ENCODE measurements at regions not wholly inside any gene's neighbourhood (a gene's known extent, or its start where the extent isn't known, plus 50 kb on each side); places are given as distances from the start of the nearest gene placed in this dataset.
"Not testable (repeated sequence)": the region's sequence is repeated elsewhere in the genome, so short reads cannot be mapped to it uniquely, and the experiment has no call there.

DNA sequence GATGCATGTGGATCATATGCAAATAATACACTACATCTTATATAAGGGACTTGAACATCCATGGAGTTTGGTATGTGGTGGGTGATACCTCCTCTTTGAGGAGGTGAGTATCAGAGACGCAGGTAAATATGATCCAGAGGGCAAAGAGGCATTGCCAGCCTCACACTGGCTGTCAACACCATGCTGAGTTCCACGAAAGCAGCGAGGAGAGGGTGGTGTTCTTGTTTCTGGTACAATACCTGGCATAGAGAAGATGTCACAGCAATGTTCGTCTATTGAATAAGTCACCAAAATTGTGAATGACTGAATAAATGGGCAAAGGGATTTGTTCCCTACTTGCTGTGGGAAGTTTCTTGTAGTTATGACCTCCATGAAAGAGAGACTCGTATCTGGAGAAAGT is 182.2 kb downstream of the SNRPN start:
- DNase-seq (ENCODE audit: low spot score) = no peak
- Mint-ChIP-seq H3K4me1 (ENCODE audit: low read depth) (no peaks in the 10 kb centered on the region), H3K27me3 (ENCODE audit: insufficient read depth) (no peaks in the 10 kb centered on the region), H3K27ac (no peak overlapping the region), H3K9me3 (peaks cover 32% of the 10 kb centered on the region), H3K36me3 (ENCODE audit: low read depth) (no peaks in the 10 kb centered on the region), H3K4me3 (no peak overlapping the region)
- intact Hi-C loops (cut with micrococcal nuclease) = no loop called here

DNA sequence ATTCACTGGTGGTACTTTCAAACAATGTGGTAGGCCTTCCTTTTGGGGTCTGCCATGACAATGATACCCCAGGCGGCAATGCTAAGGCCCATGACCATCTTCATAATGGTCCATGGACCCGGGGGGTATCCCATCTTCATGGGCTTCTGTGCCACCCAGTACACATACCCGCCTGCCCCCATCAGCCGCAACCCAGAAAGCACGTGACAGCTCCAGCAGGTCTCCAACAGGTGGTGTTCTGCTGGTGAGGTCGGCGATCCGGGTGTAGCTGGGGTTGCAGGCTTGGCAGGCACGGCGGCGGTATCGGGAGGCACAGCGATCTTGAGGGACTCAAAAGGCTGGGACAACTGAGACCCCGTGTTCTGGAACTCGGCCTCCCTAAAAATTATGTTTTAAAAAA is 214.5 kb downstream of the SNRPN start:
- no peak overlapping the region for H3K4me3 Mint-ChIP-seq

DNA sequence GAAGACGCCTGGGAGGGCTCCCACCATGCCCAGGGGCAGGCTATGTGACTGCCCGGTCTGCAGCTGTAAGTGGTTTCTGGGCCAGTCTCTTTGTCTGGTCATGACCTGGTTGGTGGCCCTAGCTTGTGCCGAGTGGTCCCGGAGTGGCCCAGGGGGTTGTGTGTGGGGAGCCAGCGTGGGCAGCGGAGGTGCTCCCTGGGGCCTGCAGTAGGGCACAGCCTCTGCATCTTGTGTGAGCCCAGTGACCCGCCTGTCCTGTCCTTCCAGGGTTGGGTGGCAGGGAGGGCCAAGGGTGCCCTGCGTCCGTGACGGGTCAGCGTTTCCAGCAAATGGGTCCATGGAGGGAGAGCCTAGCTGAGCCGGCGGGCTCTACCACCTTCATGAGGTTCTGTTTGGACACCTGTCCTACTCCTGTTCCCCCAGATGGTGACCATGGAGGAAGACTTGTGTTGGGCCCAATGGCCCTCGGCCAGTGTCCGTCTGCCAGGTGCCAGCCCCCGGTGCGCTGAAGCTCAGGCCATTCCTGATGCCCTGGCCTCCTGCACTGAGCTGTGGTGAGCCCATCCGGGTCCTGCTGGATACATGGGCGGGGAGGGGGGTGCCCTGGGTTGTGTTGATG is 215.4 kb downstream of the SNRPN start:
- Mint-ChIP-seq H3K9me3 (peaks cover 28% of the 10 kb centered on the region), H3K36me3 (ENCODE audit: low read depth) (no peaks in the 10 kb centered on the region), H3K27me3 (ENCODE audit: insufficient read depth) (no peaks in the 10 kb centered on the region), H3K4me3 (no peak overlapping the region), H3K4me1 (ENCODE audit: low read depth) (no peaks in the 10 kb centered on the region), H3K27ac (no peak overlapping the region)
- intact Hi-C loops (cut with micrococcal nuclease) = no loop called here
- DNase-seq (ENCODE audit: low spot score) = no peak

More for the DNA sequence above, 214.5 kb downstream of the SNRPN start:
- Mint-ChIP-seq H3K27me3 (ENCODE audit: insufficient read depth) (no peaks in the 10 kb centered on the region), H3K9me3 (peaks cover 20% of the 10 kb centered on the region), H3K27ac (no peak overlapping the region), H3K36me3 (ENCODE audit: low read depth) (no peaks in the 10 kb centered on the region), H3K4me1 (ENCODE audit: low read depth) (no peaks in the 10 kb centered on the region)
- no peak for DNase-seq (ENCODE audit: low spot score)
- intact Hi-C loops (cut with micrococcal nuclease) = no loop called here

DNA sequence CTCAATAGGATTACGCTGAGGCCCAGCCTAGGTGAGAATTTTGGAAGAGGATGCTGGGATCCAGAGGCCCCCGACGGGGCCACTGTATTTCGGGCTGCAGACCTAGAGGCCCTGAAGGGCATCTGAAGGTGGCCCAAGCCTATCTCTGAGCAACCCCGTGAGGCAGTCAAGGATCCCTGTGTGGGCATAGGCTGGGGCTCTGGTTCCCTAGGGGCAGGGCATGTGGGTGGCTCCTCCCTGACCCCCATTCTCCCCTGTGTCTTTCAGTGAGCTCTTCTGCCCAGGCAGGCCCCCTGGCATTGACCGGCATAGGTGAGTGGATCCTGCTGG is 216.0 kb downstream of the SNRPN start:
- Mint-ChIP-seq H3K4me1 (ENCODE audit: low read depth) (no peaks in the 10 kb centered on the region), H3K27ac (no peak overlapping the region), H3K9me3 (peaks cover 28% of the 10 kb centered on the region), H3K27me3 (ENCODE audit: insufficient read depth) (no peaks in the 10 kb centered on the region), H3K36me3 (ENCODE audit: low read depth) (no peaks in the 10 kb centered on the region), H3K4me3 (no peak overlapping the region)
- intact Hi-C loops (cut with micrococcal nuclease) = no loop called here
- no peak for DNase-seq (ENCODE audit: low spot score)

DNA sequence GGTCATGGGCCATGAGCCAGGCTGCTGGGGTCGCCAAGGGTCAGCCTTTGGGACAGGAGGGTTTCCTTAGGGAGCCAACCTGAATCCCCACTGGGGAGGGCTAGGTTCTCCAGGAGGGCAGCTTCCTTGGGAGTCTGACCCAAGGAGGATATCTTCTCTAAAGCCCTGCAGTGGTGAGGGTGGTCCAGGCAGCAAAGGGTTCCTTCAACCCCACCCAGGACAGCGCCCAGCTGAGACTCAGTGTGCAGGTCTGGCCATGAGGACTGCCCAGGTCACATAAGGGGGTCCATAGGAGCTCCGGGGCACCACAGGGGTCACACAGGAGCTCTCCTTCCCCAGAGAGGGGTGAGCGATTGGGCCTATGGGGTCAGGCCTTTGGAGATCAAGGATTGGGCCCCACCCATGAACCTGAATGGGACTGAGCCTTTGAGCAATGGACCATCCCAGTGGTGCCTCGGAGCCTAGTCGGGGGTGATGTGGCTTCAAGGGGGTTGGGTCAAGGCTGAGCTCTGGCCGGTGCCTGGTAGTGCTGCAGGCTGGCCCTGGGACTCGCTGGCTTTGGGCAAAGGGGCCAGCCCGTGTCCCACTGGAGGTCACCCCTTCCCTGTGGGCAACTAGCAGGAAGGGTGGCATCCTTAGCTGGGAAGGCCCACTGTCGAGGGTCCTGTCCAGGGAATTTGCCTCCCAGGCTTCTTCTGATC is 216.5 kb downstream of the SNRPN start:
- no peak overlapping the region for H3K4me3 Mint-ChIP-seq
- peaks cover 28% of the 10 kb centered on the region for H3K9me3 Mint-ChIP-seq
- H3K27me3 Mint-ChIP-seq (ENCODE audit: insufficient read depth) = no peaks in the 10 kb centered on the region
- no peak for DNase-seq (ENCODE audit: low spot score)
- H3K36me3 Mint-ChIP-seq (ENCODE audit: low read depth) = no peaks in the 10 kb centered on the region
- intact Hi-C loops (cut with micrococcal nuclease) = no loop called here
- H3K27ac Mint-ChIP-seq = no peak overlapping the region
- H3K4me1 Mint-ChIP-seq (ENCODE audit: low read depth) = no peaks in the 10 kb centered on the region

DNA sequence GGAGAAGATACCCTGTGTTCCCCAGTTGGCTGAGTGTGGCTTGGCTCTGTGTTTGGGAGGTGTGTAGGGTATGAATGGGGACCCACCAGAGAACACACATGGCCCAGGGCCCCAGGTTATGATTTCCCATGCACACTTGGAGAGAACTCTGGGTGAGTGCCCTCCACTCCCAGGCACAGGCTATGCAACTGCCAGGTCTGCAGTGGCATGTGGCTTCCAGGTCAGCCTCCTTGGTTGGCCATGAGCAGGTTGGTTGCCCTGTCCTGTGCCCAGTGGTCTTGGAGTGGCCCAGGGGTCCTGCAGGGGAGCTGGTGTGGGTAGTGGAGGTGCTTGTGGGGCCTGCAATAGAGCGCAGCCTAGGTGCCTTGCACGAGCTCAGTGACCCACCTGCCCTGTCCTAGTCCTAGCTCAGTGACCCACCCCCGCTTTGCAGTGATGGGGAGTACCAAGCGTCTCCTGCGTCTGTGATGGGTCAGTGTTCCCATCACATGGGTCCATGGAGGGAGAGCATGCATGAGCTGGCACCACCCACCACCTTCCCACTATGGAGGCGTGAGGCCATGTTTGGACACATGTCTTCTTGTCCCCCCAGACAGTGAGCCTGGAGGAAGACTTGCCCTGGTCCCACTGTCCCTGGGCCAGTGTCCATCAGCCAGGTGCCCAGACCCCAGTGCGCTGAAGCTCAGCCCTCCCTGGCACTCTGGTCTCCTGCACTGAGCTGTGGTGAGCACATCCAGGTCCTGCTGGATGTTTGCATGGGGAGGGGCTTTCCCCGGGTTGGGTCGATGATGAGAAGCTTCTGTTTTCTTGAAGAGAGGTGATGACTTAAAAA is 217.3 kb downstream of the SNRPN start:
- intact Hi-C loops (cut with micrococcal nuclease) = no loop called here
- no peaks in the 10 kb centered on the region for H3K36me3 Mint-ChIP-seq (ENCODE audit: low read depth)
- DNase-seq (ENCODE audit: low spot score) = no peak

DNA sequence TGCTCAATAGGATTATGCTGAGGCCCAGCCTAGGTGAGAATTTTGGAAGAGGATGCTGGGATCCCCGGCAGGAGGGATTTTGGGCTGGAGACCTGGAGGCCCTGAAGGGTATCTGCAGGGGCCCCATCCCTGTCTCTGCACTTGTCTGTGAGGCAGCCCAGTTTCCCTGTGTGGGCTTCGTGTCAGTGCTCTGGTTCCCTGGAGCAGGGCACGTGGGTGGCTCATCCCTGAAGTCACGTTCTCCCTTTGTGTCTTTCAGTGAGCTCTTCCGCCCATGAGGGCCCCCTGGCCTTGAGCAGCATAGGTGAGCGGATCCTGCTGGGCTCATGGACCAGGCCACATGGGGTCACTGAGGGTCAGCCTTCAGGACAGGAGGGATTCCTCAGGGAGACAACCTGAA is 217.9 kb downstream of the SNRPN start:
- Mint-ChIP-seq H3K27me3 (ENCODE audit: insufficient read depth) (no peaks in the 10 kb centered on the region), H3K27ac (no peak overlapping the region), H3K9me3 (peaks cover 23% of the 10 kb centered on the region), H3K4me3 (no peak overlapping the region), H3K36me3 (ENCODE audit: low read depth) (no peaks in the 10 kb centered on the region), H3K4me1 (ENCODE audit: low read depth) (no peaks in the 10 kb centered on the region)
- intact Hi-C loops (cut with micrococcal nuclease) = no loop called here
- DNase-seq (ENCODE audit: low spot score) = no peak

More for the DNA sequence above, 217.3 kb downstream of the SNRPN start:
- Mint-ChIP-seq H3K4me1 (ENCODE audit: low read depth) (no peaks in the 10 kb centered on the region), H3K27ac (no peak overlapping the region), H3K9me3 (peaks cover 23% of the 10 kb centered on the region), H3K27me3 (ENCODE audit: insufficient read depth) (no peaks in the 10 kb centered on the region), H3K4me3 (no peak overlapping the region)

DNA sequence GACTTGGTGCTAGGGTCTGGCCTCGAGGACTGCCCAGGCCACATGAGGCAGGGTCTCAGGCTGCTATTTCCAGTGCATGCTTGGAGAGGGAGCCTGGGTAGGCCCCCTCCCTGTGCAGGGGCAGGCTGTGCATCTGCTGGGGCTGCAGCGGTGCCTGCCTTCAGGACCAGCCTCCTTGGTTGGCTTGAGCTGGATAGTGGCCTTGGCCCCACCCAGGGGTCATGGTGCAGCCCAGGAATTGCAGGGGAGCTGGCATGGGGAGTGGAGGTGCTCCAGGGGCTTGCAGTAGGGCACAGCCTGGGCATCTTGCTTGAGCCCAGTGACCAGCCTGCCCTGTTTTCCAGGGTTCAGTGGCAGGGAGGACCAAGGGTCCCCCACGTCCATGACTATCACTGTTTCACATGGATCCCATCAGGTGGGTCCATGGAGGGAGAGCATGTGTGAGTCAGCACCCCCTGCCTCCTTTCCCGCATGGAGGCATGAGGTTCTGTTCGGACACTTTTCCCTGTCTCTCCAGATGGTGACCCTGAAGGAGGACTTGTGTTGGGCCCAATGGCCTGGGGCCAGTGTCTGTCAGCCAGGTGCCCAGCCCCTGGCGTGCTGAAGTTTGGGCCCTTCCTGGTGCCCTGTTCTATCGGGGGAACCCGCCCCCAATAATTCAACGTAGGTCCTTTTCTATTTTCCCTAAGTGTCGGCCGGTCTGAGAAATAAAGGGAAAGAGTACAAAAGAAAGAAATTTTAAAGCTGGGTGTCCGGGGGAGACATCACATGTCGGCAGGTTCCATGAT is 218.6 kb downstream of the SNRPN start:
- peaks cover 23% of the 10 kb centered on the region for H3K9me3 Mint-ChIP-seq
- H3K27me3 Mint-ChIP-seq (ENCODE audit: insufficient read depth) = no peaks in the 10 kb centered on the region
- no peak overlapping the region for H3K27ac Mint-ChIP-seq
- no peak for DNase-seq (ENCODE audit: low spot score)
- intact Hi-C loops (cut with micrococcal nuclease) = no loop called here
- no peaks in the 10 kb centered on the region for H3K36me3 Mint-ChIP-seq (ENCODE audit: low read depth)
- no peak overlapping the region for H3K4me3 Mint-ChIP-seq
- H3K4me1 Mint-ChIP-seq (ENCODE audit: low read depth) = no peaks in the 10 kb centered on the region

DNA sequence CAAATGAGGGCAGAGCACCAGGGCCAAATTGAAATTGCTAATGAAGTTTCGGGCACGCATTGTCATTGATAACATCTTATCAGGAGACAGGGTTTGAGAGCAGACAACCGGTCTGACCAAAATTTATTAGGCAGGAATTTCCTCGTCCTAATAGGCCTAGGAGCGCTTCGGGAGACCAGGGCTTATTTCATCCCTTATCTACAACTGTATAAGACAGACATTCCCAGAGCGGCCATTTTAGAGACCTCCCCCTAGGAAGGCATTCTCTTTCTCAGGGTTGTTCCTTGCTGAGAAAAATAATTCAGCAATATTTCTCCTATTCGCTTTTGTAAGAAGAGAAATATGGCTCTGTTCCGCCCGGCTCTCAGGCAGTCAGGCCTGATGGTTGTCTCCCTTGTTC is 219.4 kb downstream of the SNRPN start:
- H3K27ac Mint-ChIP-seq; H3K4me3 Mint-ChIP-seq; H3K27me3 Mint-ChIP-seq (ENCODE audit: insufficient read depth); H3K36me3 Mint-ChIP-seq (ENCODE audit: low read depth); DNase-seq (ENCODE audit: low spot score); H3K4me1 Mint-ChIP-seq (ENCODE audit: low read depth); intact Hi-C loops (cut with micrococcal nuclease): not testable (repeated sequence)
- peaks cover 26% of the 10 kb centered on the region for H3K9me3 Mint-ChIP-seq

DNA sequence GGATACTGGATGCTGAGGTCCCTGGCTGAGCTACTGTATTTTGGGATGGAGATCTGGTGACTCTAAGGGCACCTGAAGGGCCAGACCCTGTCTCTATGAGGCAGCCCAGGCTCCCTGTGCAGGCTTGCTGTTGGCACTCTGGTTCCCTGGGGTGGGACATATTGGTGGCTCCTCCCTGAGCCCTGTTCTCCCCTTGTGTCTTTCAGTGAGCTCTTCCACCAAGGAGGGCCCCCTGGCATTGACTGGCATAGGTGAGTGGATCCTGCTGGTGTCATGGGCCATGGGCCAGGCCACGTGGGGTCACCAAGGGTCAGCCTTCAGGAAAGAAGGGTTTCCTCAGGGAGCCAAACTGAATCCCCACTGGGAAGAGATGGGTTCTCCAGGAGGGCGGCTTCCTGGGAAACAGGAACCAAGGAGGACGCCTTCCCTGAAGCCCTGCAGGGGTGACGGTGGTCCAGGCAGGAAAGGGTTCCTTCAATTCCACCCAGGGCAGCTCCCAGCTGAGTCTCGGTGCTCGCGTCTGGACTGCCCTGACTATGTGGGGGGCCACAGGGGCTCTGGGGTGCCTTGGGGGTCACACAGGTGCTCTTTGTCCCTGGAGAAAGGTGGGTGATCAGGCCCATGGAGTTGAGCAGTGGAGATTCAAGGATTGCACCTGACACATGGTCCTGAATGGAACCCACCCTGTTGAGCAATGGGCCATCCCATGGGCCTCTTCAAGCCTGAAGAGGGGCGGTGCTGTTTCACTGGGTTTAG is 220.4 kb downstream of the SNRPN start:
- Mint-ChIP-seq H3K4me1 (ENCODE audit: low read depth) (no peaks in the 10 kb centered on the region), H3K4me3 (no peak overlapping the region), H3K27ac (no peak overlapping the region), H3K27me3 (ENCODE audit: insufficient read depth) (no peaks in the 10 kb centered on the region), H3K9me3 (peaks cover 28% of the 10 kb centered on the region), H3K36me3 (ENCODE audit: low read depth) (no peaks in the 10 kb centered on the region)
- DNase-seq (ENCODE audit: low spot score) = no peak
- intact Hi-C loops (cut with micrococcal nuclease) = no loop called here

DNA sequence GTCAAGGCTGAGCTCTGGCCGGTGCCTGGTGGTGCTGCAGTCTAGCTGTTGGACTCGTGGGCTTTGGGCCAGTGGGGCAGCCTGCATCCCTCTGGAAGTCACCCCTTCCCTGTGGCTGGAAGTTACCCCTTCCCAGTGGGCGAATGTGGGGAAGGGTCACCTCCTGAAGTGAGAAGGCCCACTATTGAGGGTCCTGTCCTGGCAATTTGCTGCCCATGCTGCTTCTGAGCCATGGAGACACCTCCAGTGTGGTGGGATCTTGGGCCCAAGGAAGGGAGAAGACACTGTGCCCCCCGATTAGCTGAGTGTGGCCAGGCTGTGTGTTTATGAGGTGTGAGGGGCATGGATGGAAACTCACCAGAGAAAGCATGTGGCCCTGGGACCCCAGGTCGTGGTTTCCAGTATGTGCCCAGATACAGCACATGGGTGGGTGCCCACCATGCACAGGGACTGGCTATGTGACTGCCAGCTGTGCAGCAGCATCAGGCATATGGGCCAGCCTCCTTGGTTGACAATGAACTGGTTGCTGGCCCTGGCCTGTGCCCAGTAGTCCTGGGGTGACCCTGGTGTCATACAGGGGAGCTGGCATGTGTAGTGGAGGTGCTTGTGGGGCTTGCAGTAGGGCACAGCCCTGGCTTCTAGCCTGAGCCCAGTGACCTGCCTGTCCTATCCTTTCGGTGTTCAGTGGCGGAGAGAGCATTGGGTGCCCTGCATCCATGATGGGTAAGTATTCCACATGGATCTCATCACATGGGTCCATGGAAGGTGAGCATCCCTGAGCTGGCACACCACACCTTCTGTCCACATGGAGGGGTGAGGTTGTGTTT is 221.2 kb downstream of the SNRPN start:
- no peak for DNase-seq (ENCODE audit: low spot score)

DNA sequence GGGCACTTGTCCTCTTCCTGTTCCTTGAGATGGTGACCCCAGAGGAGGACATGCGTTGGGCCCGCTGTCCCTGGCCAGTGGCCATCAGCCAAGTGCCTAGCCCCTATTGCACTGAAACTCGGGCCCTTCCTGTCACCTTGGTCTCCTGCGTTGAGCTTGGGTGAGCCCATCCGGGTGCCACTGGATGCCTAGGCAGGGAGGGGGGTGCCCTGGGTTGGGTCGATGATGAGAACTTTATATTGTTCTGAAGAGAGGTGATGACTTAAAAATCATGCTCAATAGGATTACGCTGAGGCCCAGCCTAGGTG is 221.8 kb downstream of the SNRPN start:
- Mint-ChIP-seq H3K4me1 (ENCODE audit: low read depth) (no peaks in the 10 kb centered on the region), H3K27ac (no peak overlapping the region), H3K36me3 (ENCODE audit: low read depth) (no peaks in the 10 kb centered on the region), H3K9me3 (peaks cover 34% of the 10 kb centered on the region), H3K4me3 (no peak overlapping the region), H3K27me3 (ENCODE audit: insufficient read depth) (no peaks in the 10 kb centered on the region)
- no peak for DNase-seq (ENCODE audit: low spot score)
- intact Hi-C loops (cut with micrococcal nuclease) = no loop called here

More for the DNA sequence above, 221.2 kb downstream of the SNRPN start:
- no peak overlapping the region for H3K4me3 Mint-ChIP-seq
- H3K9me3 Mint-ChIP-seq = peaks cover 34% of the 10 kb centered on the region
- H3K36me3 Mint-ChIP-seq (ENCODE audit: low read depth) = no peaks in the 10 kb centered on the region
- intact Hi-C loops (cut with micrococcal nuclease) = no loop called here
- no peak overlapping the region for H3K27ac Mint-ChIP-seq
- H3K4me1 Mint-ChIP-seq (ENCODE audit: low read depth) = no peaks in the 10 kb centered on the region
- no peaks in the 10 kb centered on the region for H3K27me3 Mint-ChIP-seq (ENCODE audit: insufficient read depth)

Data from activated T-helper 1 cell treated with anti-CD3 and anti-CD28 coated beads, Interleukin-12 subunit alpha, Interleukin-12 subunit beta, Interleukin-2, Interleukin-4 antibody, amounts not matched to agents 30 ng/mL and 10 ng/mL and 1 ng/mL, durations not matched to agents 14 hours and 24 hours and 36 hours (primary cell).